ENCODE measurements at regions not wholly inside any gene's neighbourhood (a gene's known extent, or its start where the extent isn't known, plus 50 kb on each side); places are given as distances from the start of the nearest gene placed in this dataset.

DNA sequence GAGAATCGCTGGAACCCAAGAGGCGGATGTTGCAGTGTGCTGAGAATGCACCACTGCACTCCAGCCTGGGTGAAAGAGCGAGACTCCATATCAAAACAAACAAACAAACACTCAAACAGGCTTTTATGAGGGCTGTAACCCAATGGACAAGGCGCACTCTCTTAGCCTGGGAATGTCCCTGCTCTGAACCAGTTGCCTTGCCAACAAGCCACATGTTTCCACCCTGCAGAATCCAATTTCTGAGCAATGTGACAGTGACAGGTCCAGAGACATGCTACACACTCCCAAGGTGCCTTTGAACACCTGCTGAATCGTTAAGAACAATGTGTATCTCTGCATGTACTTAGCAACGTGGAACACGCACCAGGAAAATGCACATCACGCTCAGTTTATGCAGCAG lies 186.8 kb upstream of the AUTS2 start:
- Histone ChIP-seq H3K9me3 (ENCODE audit: low read depth) (no peaks in the 10 kb centered on the region), H3K9me2 (ENCODE audit: insufficient read depth) (no peaks in the 10 kb centered on the region), H3K27ac (no peak overlapping the region), H3K4me1 (ENCODE audit: insufficient read depth) (no peaks in the 10 kb centered on the region), H3F3A (ENCODE audit: insufficient read depth) (no peaks in the 10 kb centered on the region), H3K4me3 (no peak overlapping the region), H3K79me2 (ENCODE audit: insufficient read depth) (no peaks in the 10 kb centered on the region), H4K20me1 (ENCODE audit: insufficient read depth) (no peaks in the 10 kb centered on the region), H3K27me3 (replicated peaks; ENCODE audit: insufficient read depth) (no peaks in the 10 kb centered on the region), H3K9ac (no peak overlapping the region), H3K4me2 (ENCODE audit: unreplicated experiment) (no peak overlapping the region), H3K36me3 (ENCODE audit: low read depth) (no peaks in the 10 kb centered on the region), H2AFZ (no peak overlapping the region)
- WGBS, 2 experiments (ENCODE audit: low coverage in 1 of 2, low lambda C conversion rate in 2 of 2, missing lambda C conversion rate in 2 of 2), result 80 to 87% methylated on average over 8 of the region's 8 CpGs
- in situ Hi-C loops (cut with MboI), result no loop called here
- no peak for TF ChIP-seq EZH2 (IDR thresholded peaks at IDR 0.05; ENCODE audit: insufficient read depth, poor library complexity, severe bottlenecking)
- TF ChIP-seq EZH2phosphoT487 (IDR thresholded peaks at IDR 0.05; ENCODE audit: insufficient read depth, low read depth), result no peak
- no peak for DNase-seq

DNA sequence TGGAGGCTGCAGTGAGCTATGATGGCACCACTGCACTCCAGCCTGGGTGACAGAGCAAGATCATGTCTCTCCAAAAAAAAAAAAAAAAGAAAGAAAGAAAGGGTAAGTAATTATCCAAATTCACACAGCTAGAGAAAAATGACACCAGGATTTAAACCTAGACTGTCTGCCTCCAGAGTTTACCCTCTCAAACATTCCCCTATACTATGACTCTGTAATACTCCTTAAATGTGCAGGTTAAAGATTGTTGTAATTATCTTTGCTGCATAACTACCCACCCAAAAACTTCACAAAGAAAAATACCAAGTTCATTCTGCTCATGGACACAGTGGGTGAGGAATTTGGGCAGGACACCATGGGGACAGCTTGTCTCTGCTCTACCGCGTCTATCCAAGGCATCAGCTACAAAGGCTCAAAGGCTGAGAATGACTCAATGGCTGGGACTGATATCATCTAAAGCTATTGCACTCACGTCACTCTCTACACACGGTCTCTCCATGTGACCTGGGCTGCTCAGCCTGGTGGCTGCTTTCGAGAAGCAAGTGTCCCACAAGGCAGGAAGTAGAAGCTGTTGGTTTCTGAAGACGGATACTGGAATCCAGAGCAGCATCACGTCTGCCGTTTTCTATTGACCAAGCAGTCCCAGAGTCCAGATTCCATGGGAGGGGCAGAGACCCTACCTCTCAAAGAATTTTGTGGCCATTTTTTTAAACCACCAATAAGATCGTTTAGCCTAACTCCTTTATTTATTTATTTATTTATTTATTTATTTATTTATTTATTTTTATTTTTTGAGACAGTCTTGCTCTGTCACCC lies 185.7 kb upstream of the AUTS2 start:
- Histone ChIP-seq H3K27ac (no peak overlapping the region; the same call in 1 of the 2 replicates), H3K9me2 (ENCODE audit: insufficient read depth) (no peaks in the 10 kb centered on the region), H3K4me3 (peak overlapping the region; percentile 5; the same call in 1 of the 2 replicates), H3K9me3 (ENCODE audit: low read depth) (no peaks in the 10 kb centered on the region), H3K4me1 (ENCODE audit: insufficient read depth) (no peaks in the 10 kb centered on the region), H2AFZ (0 out of 2 replicates have a peak overlapping the region, but pooled peaks have one; percentile 30), H3F3A (ENCODE audit: insufficient read depth) (no peaks in the 10 kb centered on the region), H3K27me3 (replicated peaks; ENCODE audit: insufficient read depth) (no peaks in the 10 kb centered on the region), H3K9ac (no peak overlapping the region), H3K36me3 (ENCODE audit: low read depth) (no peaks in the 10 kb centered on the region), H4K20me1 (ENCODE audit: insufficient read depth) (no peaks in the 10 kb centered on the region), H3K79me2 (ENCODE audit: insufficient read depth) (no peaks in the 10 kb centered on the region), H3K4me2 (ENCODE audit: unreplicated experiment) (peak overlapping the region; percentile 50)
- WGBS, 2 experiments (ENCODE audit: low coverage in 1 of 2, low lambda C conversion rate in 2 of 2, missing lambda C conversion rate in 2 of 2), result 6 to 7% methylated on average over 9 of the region's 9 CpGs
- TF ChIP-seq EZH2phosphoT487 (IDR thresholded peaks at IDR 0.05; ENCODE audit: insufficient read depth, low read depth) (no peak), EZH2 (IDR thresholded peaks at IDR 0.05; ENCODE audit: insufficient read depth, poor library complexity, severe bottlenecking) (no peak)
- peak; percentile 94 for DNase-seq
- in situ Hi-C loops (cut with MboI), result no loop called here

GRCh38 chr7:69414555-69414954 lies 183.7 kb upstream of the AUTS2 start:
- Histone ChIP-seq H2AFZ (no peak overlapping the region), H3K27me3 (replicated peaks; ENCODE audit: insufficient read depth) (no peaks in the 10 kb centered on the region), H3K4me2 (ENCODE audit: unreplicated experiment) (no peak overlapping the region), H3K4me1 (ENCODE audit: insufficient read depth) (no peaks in the 10 kb centered on the region), H3K9me3 (ENCODE audit: low read depth) (no peaks in the 10 kb centered on the region), H3K9me2 (ENCODE audit: insufficient read depth) (no peaks in the 10 kb centered on the region), H3K27ac (no peak overlapping the region), H4K20me1 (ENCODE audit: insufficient read depth) (no peaks in the 10 kb centered on the region), H3K79me2 (ENCODE audit: insufficient read depth) (no peaks in the 10 kb centered on the region), H3K9ac (no peak overlapping the region), H3K36me3 (ENCODE audit: low read depth) (no peaks in the 10 kb centered on the region), H3F3A (ENCODE audit: insufficient read depth) (no peaks in the 10 kb centered on the region), H3K4me3 (no peak overlapping the region)
- no peak for DNase-seq
- WGBS, 2 experiments (ENCODE audit: low coverage in 1 of 2, low lambda C conversion rate in 2 of 2, missing lambda C conversion rate in 2 of 2), result 79 to 83% methylated on average over 5 of the region's 5 CpGs
- in situ Hi-C loops (cut with MboI), result no loop called here
- TF ChIP-seq EZH2phosphoT487 (IDR thresholded peaks at IDR 0.05; ENCODE audit: insufficient read depth, low read depth) (no peak), EZH2 (IDR thresholded peaks at IDR 0.05; ENCODE audit: insufficient read depth, poor library complexity, severe bottlenecking) (no peak)

DNA sequence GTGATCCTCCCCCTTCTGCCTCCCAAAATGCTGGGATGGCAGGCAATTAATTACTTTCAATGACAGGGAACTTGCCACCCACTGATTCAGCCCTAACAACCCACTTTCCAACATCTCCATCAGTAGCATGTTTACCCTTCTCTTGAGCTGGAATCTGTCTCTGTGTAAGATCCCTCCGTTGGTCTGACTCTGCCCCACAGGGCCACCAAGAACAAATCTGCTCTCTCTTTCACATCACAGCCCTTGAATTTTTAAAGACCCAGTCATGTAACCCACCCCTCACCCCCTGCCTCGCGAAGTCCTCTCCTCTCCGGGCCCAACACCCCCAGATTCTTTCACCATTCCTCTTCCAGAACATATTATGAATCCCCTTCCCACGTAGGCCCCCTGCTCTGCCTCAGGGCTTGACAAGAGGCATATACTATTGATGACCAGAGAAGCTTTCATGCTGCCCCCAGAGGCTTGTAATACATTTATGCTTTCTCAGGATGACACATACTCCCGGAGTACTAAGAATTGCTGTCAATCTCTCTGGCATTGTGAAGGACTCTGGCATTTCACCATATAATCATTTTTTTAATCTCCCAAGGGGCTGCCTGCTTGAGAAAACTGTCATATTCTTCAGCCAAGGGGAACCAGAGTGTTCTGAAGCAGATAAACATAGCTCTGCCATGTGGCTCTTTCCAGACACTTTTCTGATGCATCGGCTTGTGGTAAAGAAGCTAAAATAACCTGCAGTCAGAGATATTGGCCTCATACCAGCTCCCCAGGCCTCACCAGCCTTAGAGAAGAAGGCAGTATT lies 179.2 kb upstream of the AUTS2 start:
- H3K4me1 ChIP-seq (ENCODE audit: insufficient read depth), result no peaks in the 10 kb centered on the region
- no peaks in the 10 kb centered on the region for H3F3A ChIP-seq (ENCODE audit: insufficient read depth)
- no peaks in the 10 kb centered on the region for H3K36me3 ChIP-seq (ENCODE audit: low read depth)
- no peak overlapping the region for H3K27ac ChIP-seq
- H3K9me3 ChIP-seq (ENCODE audit: low read depth), result no peaks in the 10 kb centered on the region
- H4K20me1 ChIP-seq (ENCODE audit: insufficient read depth), result no peaks in the 10 kb centered on the region
- no peaks in the 10 kb centered on the region for H3K79me2 ChIP-seq (ENCODE audit: insufficient read depth)
- H2AFZ ChIP-seq, result no peak overlapping the region
- H3K4me2 ChIP-seq (ENCODE audit: unreplicated experiment), result no peak overlapping the region
- in situ Hi-C loops (cut with MboI), result no loop called here
- no peaks in the 10 kb centered on the region; the same call in 1 of the 2 replicates for H3K27me3 ChIP-seq (replicated peaks; ENCODE audit: insufficient read depth)
- no peak overlapping the region for H3K4me3 ChIP-seq
- H3K9ac ChIP-seq, result no peak overlapping the region
- no peak for DNase-seq
- 31 to 33% methylated on average over 7 of the region's 7 CpGs for WGBS, 2 experiments (ENCODE audit: low coverage in 1 of 2, low lambda C conversion rate in 2 of 2, missing lambda C conversion rate in 2 of 2)
- TF ChIP-seq EZH2phosphoT487 (IDR thresholded peaks at IDR 0.05; ENCODE audit: insufficient read depth, low read depth), result no peak
- no peak for TF ChIP-seq EZH2 (IDR thresholded peaks at IDR 0.05; ENCODE audit: insufficient read depth, poor library complexity, severe bottlenecking)
- no peaks in the 10 kb centered on the region for H3K9me2 ChIP-seq (ENCODE audit: insufficient read depth)

Measured in GM23248 (cell line).